ENCODE measurements at regions not wholly inside any gene's neighbourhood (a gene's known extent, or its start where the extent isn't known, plus 50 kb on each side); places are given as distances from the start of the nearest gene placed in this dataset.

- H3K4me3 ChIP-seq = no peak overlapping the region
- no peaks in the 10 kb centered on the region for H3K27me3 ChIP-seq (ENCODE audit: low read depth)
- no peak for DNase-seq
- H3K36me3 ChIP-seq = no peaks in the 10 kb centered on the region
- no peak overlapping the region for H3K27ac ChIP-seq (replicated peaks)
- TF ChIP-seq, protein P1, sequence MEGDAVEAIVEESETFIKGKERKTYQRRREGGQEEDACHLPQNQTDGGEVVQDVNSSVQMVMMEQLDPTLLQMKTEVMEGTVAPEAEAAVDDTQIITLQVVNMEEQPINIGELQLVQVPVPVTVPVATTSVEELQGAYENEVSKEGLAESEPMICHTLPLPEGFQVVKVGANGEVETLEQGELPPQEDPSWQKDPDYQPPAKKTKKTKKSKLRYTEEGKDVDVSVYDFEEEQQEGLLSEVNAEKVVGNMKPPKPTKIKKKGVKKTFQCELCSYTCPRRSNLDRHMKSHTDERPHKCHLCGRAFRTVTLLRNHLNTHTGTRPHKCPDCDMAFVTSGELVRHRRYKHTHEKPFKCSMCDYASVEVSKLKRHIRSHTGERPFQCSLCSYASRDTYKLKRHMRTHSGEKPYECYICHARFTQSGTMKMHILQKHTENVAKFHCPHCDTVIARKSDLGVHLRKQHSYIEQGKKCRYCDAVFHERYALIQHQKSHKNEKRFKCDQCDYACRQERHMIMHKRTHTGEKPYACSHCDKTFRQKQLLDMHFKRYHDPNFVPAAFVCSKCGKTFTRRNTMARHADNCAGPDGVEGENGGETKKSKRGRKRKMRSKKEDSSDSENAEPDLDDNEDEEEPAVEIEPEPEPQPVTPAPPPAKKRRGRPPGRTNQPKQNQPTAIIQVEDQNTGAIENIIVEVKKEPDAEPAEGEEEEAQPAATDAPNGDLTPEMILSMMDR (IDR thresholded peaks at IDR 0.05; ENCODE audit: borderline replicate concordance) = no peak
- intact Hi-C loops (cut with micrococcal nuclease) = no loop called here
- H3K4me1 ChIP-seq = no peaks in the 10 kb centered on the region
- H3K9me3 ChIP-seq (replicated peaks) = no peaks in the 10 kb centered on the region
These were observed 339.2 kb upstream of the PMFBP1 start for GRCh38 chr16:72511171-72511570.

DNA sequence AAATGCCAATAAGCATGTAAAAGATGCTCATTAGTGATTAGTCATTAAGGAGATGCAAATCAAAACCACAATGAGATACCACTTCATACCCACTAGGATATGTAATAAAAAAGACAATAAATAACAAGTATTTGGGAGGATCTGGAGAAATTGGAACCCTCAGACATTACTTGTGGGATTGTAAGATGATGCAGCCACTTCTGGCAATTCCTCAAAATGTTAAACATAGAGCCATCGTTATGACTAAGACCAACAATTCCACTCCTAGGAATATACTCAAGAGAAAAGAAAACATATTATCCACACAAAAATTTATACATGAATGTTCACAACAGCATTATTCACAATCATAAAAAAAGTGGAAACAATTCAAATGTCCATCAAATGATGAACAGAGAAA is 336.2 kb upstream of the PMFBP1 start:
- Histone ChIP-seq H3K27ac (replicated peaks) (no peak overlapping the region), H3K4me1 (no peaks in the 10 kb centered on the region), H3K4me3 (no peak overlapping the region), H3K27me3 (ENCODE audit: low read depth) (no peaks in the 10 kb centered on the region), H3K36me3 (no peaks in the 10 kb centered on the region), H3K9me3 (replicated peaks) (no peaks in the 10 kb centered on the region)
- TF ChIP-seq, protein P1 (IDR thresholded peaks at IDR 0.05; ENCODE audit: borderline replicate concordance) = no peak
- intact Hi-C loops (cut with micrococcal nuclease) = no loop called here
- no peak for DNase-seq

DNA sequence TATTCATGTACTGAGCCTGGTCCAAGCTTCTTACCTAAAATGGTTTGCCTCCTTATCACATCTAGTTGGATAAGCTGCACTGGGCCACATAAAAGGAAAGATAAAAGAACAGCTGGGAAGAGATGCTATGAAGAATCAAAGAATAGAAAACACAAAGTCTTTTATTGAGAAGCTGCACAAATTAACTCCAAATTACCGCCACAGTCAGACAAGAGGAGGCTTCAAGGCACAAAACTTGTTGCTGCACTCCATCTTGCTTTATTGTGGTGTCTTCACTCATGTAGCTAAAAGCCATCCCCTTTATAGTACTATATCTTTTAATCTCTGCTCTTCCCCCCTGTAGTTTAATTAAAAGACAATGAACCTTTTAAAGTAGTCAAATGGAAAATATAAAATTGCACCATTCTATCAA is 330.6 kb upstream of the PMFBP1 start:
- no peak for DNase-seq
- TF ChIP-seq, protein P1 (IDR thresholded peaks at IDR 0.05; ENCODE audit: borderline replicate concordance) = no peak

DNA sequence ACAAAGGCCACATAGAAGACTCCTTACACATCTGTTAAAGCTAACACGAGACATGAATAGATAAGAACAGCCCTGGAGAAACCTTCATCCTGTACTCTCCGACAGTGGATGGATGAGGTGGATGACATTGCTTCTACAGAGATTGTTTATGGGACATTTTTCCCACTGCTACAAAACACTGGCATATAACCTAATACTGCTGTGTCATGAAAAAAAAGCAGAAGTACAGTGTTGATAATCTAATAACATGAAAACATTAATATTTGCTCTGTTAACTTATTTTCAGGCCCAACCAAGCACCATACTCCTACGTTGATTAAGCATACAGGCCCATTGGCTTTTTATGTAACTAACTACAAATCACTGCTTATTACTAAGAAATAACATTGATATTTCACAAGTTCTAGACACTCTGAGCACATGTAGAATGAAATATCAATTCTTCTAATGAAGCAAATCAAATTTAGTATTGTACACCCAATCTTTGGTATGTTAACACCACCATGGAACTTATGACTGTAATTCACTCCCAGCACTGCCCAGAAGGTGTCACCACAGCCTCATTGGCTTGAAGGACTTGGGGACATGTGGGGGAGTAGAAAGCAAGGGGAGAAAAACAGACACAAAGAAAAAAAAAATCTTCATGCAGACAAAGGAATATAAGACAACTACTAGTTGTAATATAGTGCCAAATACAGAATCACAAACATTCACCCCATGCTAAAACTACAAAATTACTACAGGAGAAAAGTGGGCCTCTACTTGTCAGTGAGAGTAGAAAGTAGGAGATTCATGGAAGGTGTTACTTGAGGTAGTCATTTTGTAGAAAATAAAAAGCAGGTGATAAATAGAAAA is 330.0 kb upstream of the PMFBP1 start:
- no peaks in the 10 kb centered on the region for H3K4me1 ChIP-seq
- H3K27me3 ChIP-seq (ENCODE audit: low read depth) = no peaks in the 10 kb centered on the region
- intact Hi-C loops (cut with micrococcal nuclease) = no loop called here
- H3K27ac ChIP-seq (replicated peaks) = no peak overlapping the region
- TF ChIP-seq, protein P1 (IDR thresholded peaks at IDR 0.05; ENCODE audit: borderline replicate concordance) = peak; percentile 82
- DNase-seq = peak; percentile 29
- H3K4me3 ChIP-seq = no peak overlapping the region
- no peaks in the 10 kb centered on the region for H3K9me3 ChIP-seq (replicated peaks)
- H3K36me3 ChIP-seq = no peaks in the 10 kb centered on the region

More for the DNA sequence above, 330.6 kb upstream of the PMFBP1 start:
- Histone ChIP-seq H3K4me3 (no peak overlapping the region), H3K4me1 (no peaks in the 10 kb centered on the region), H3K27me3 (ENCODE audit: low read depth) (no peaks in the 10 kb centered on the region), H3K27ac (replicated peaks) (no peak overlapping the region), H3K9me3 (replicated peaks) (no peaks in the 10 kb centered on the region), H3K36me3 (no peaks in the 10 kb centered on the region)
- intact Hi-C loops (cut with micrococcal nuclease) = no loop called here

- TF ChIP-seq, protein P1 (IDR thresholded peaks at IDR 0.05; ENCODE audit: borderline replicate concordance) = no peak
- no peaks in the 10 kb centered on the region for H3K36me3 ChIP-seq
- no peak for DNase-seq
- intact Hi-C loops (cut with micrococcal nuclease) = no loop called here
- H3K27me3 ChIP-seq (ENCODE audit: low read depth) = no peaks in the 10 kb centered on the region
- H3K9me3 ChIP-seq (replicated peaks) = no peaks in the 10 kb centered on the region
- no peak overlapping the region for H3K4me3 ChIP-seq
- H3K27ac ChIP-seq (replicated peaks) = no peak overlapping the region
- H3K4me1 ChIP-seq = no peaks in the 10 kb centered on the region
These were observed 328.6 kb upstream of the PMFBP1 start for GRCh38 chr16:72500545-72500944.

Data from left ventricle myocardium inferior (tissue), 1 donor.